Ureter (tissue), 1 donor: ENCODE measurements at regions not wholly inside any gene's neighbourhood (a gene's known extent, or its start where the extent isn't known, plus 50 kb on each side); places are given as distances from the start of the nearest gene placed in this dataset.

Source experiments
- DNase-seq: peaks from one replicate; pipeline ENCODE4 v3.0.0-alpha.2; 2020; ENCODE audit warnings: low spot score
- donor health status: DM: yes; HTN: yes; CAD: no.

DNA sequence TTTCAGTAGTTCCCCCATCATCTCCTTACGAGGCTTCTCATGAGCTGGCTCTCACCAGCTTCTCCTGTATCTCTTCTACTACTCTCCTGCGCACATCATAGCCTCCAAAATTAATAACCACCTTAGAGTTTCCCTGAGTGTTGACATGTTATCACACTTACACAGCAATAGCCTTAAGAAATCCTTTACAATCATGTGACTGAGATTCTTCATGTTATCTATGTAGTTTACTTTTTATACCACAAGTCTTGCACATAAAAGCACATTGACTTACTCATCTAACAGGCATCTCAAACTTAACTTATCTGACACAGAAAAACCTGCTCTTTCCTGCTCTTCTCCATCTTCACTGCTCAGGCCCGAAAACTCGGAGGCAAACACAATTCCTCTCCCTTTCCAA, 103.7 kb upstream of the TAB2 start:
- DNase-seq: no peak

DNA sequence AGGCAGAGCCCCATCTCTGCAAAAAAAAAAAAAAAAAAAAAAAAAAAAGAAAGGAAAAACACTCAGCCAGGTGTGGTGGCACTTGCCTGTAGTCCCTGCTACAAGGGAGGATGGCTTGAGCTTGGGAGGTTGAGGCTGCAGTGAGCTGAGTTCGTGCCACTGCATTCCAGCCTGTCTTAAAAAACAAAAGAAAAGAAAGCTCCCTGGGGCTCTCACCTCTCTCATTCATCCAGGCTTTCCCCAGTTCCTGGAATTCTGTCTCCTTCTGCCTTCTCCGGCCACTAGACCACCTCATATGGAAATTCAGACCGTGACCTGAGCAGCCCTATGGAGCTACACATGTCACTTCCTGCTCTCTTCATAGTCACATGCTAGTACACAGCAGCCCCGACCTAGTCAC, 101.1 kb upstream of the TAB2 start:
- no peak for DNase-seq

DNA sequence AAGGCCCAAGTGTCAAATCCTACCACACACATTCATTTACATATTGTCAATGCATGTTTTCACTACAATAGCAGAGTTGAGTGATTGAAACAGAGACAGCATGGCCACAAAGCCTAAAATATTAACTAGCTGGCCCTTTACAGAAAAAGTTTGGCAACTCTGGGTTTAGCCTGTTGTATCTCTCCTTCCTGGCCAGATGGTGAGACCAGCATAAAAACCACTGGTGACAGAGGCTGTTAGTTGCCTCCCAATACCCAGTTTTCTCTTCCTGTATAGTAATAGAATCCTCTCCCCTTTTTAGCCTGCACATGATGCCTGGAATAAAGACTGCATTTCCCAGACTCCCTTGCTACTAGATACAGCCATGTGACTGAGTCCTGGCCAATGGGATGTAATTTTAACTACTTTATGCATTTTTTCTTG, 100.0 kb upstream of the TAB2 start:
- DNase-seq: no peak

DNA sequence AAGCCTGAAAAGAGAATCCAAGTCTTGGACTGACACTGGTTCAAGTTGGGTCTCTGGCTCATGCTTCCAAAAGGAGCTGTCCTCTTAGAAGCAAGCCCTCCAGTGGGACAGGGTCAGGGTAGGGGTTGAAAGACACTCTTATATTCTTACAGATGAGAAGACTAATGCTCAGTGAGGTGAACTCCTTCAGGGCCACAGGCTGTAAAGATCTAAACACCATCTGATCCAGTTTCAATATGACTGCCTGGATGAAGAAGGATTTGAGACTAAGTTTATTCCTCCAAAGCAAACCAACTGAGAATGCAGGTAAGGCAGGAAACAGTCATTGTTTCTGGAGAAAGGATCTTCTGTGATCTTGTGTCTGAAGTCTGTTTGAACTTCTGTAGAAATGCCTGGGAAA, 99.0 kb upstream of the TAB2 start:
- DNase-seq: no peak

DNA sequence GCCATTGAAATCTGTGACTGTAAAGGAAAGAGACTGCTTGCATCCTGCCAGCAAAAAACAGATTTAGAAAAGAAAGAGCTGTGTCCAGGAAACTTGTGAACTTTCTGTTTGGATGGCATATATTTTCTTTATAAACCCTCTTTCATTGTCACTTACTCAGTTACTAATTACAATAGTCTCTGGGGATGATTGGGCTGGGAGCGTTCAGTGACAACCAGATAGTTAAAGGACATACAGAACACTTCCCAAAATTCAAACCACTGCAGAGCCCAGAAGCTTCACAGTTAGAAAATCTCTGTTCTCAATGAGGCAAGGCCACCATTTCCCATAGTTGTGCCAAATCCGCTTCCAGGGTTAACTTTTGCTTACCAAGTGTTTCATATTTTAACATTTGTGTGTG, 98.6 kb upstream of the TAB2 start:
- DNase-seq: no peak

DNA sequence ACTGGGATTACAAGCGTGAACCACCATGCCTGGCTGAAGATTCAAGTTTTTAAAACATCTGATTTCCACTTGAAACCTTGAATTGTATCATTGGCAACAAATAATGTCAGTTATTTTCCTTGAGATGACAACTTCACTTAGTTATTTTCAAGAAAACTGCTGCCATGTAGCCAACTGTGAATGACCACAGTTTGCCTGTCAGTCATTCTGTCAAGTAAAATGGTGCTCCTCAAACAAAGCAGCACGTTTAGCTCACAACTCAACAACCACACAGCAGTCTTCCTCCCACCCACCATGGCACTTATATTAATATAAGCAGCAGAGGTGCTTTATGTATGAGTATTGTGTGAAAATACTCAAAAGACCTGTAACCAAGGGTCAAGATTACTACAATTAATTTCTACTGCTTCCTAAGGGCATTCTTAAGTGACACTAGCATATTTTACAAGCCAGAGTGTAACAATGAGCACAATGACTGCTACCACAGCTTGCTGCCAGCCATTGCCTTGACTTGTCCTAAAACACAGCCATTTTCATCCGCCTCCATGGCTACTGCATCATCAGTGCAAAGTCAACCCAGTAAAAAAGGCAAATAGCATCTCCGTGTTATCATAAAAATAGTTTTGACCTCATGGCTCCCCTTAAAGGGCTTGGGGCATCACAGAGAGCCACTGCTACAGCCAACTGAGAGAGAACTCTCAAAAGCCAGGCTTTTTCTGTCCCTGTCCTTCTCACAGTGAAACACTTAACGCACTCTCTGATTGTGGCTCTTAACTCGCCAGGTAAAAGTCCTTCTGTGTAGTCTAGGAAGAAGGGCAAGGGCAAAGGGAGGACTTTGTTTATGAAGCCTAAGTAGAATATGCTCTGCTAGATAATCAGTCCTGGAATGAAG, 96.4 kb upstream of the TAB2 start:
- DNase-seq: no peak

DNA sequence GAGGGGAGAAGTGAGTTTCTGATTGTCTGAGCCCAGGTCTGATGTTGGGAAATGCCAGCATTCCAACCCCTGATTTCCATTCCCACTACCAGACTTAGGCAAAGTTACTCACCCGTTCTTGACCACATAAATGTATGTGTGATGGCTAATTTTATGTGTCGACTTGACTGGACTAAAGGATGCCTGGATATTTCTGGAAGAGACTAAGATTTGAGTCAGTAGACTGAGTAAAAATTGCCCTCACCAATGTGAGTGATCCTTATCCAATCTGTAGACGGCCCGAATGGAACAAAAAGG, 95.8 kb upstream of the TAB2 start:
- no peak for DNase-seq

DNA sequence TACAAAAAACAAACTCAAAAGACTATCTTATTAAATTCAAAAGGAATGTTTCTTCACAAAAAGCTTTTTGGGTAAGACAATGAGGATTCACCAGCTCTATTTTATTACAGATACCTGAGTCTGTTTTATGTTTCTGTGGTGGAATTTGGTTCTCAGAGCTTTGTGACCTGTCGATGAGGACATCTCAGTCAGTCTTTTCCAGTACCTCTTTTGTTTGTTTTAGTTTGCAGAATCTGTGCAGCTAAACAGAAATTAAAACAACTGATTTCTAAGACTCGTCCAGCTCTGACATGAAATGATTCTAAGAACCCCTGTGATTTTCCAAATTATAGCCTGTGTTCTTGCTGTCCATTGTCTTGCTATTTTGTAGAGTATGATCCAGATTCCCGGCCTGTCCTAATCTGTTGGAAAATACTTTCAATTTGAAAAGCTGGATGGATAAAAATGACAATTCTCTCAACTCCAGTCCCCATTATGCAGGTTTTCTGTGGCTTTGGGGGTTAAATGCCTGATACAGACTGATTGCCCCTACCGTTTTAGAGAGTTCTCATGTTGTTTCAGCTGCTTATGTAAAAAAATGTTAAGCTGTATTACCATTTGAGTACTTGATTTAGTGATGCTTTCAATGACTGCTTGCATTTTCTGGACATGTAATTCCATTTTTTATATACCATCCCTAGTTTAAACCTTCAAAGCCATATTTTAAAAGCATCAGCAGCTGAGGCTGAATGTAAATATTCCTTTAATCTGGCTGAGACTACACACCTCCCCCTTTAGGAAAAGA, 94.2 kb upstream of the TAB2 start:
- DNase-seq: no peak

DNA sequence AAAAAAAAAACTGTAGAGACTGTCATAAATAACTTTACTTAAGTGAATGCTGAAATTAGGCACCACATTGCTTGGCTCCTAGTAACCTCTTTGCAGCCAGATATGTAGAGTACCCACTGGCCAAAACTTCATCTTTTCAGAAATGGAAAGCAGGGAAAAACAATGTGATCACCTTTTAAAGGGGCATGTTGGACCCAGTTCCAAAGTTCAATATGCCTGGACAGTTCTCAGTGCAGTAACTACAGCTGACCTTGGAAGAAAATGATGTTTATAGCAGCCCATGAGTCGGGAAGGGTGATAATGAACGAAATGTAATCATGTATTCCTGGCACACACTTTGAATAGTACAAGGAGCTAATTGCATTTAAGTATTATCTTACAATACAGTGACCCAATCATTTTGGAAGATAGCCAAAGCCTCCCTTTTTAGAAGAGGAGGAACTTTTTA, 93.6 kb upstream of the TAB2 start:
- DNase-seq: no peak

DNA sequence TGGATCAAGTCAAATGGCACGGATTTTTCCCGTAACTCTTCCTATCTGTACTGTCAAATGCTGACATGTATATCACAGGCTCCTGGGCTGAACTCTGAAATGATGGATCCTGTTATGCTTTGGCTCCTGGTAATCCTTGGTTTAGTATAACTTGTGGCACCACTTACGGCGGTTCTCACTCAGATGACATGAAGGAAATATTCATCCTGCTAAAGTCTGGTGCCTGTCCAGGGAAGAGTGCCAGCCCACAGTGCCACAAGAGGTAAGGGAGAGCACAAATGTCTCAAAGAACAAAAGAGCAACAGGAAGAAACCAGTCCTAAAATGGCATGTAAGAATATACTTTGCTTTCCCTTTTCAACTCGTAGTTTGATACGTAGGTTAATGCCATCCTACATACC, 93.1 kb upstream of the TAB2 start:
- no peak for DNase-seq

DNA sequence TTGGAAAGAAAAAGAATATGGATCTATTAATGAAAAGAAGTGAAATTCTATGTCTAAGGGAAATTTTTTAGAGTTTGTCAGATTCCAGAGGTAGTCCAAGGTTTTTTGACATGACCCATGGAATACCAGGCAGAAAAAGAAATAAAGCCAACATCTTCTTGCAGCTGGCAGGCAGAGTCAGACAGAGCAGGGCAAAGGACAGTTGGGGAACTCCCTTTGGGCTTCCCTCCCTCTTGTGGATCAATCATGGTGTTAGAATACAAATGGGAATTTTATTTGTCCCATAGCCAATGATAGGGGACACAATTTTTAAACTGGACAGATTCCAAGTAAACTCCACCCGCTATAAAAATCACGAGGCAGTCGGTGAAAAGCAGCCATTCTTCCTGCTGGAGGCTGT, 92.1 kb upstream of the TAB2 start:
- no peak for DNase-seq

DNA sequence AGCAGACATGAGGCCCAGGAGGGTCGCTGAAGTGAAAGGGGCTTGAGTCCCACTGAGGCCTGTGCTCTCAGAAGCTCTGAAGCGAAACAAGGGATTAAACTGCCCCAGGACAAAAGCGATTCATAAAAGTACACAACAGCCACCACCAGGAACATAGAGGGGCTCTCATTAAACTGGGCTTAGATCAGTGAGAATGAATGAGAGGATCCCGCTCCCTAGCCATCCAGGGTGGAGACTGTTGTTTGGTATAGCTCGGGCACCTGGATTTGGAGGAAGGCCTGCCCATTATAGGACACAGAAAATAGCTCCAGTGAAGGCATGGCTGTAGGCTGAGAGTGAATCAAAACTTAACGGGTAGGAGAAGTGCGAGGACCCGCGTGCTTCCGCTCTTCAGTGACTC, 91.6 kb upstream of the TAB2 start:
- DNase-seq: no peak

DNA sequence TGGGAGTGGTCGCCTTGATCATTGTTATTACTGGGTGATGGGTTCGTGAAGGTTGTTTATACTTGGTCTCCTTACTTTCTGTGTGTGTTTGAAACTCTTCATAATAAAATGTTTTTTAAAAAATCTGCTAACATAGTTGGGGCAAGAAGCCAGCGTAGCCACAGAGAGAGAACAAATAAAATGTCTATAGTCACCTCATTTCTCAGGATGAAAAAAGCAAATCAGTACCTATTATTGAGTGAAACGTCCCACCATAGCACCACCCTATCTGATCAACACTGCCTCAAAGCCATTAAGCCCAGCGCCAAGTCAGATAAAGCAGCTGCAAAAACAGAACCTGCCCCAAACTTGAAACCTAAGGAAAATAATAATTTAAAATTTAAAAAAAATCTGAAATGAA, 89.7 kb upstream of the TAB2 start:
- no peak for DNase-seq

DNA sequence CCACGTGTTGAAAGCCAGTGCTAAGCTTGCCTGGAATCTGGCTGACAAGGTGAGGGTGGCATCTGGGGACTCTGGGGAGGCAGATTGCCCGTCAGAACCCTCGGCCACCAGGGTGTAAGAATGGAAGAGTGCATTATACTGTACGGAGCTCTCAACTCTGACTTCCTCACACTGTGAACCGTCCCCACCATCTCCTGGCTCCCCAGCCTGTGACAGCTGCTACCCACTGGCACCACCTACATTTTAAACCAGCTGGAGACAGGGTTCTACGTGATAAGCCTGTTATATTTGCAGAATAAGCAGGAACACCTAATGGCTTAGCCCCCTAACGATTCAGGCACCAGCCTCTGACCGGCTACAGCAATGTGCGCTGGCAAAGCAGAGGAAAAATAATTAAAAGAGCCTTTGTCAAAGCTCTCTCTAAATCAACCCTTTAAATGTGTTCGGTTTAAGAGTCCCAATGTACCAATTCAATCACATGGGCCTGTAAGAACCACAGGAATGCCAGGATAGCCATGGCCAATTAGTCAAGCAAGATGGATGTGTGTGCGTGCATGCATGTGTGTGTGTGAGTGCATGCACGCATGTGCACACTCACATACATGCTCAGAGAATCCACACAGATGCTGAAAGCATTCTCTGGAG, 89.1 kb upstream of the TAB2 start:
- DNase-seq: no peak

DNA sequence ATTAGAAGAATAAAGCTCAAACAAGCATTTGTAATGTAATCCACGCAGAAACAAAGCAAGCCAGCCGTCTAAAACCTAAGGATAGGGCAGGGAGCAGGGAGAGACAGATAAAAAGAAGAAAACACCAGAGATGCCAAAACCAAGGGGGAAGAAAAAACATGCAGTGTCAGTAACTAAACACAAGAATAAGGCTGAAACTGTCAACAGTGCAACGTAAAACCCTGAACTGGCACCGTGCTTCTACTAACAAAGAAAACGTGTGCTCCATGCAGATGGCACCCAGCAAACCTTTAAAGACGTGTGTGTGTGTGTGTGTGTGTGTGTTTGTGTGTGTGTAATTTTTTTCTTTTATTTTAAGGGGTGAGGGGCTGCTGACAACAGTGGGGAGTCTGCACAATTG, 88.4 kb upstream of the TAB2 start:
- no peak for DNase-seq

DNA sequence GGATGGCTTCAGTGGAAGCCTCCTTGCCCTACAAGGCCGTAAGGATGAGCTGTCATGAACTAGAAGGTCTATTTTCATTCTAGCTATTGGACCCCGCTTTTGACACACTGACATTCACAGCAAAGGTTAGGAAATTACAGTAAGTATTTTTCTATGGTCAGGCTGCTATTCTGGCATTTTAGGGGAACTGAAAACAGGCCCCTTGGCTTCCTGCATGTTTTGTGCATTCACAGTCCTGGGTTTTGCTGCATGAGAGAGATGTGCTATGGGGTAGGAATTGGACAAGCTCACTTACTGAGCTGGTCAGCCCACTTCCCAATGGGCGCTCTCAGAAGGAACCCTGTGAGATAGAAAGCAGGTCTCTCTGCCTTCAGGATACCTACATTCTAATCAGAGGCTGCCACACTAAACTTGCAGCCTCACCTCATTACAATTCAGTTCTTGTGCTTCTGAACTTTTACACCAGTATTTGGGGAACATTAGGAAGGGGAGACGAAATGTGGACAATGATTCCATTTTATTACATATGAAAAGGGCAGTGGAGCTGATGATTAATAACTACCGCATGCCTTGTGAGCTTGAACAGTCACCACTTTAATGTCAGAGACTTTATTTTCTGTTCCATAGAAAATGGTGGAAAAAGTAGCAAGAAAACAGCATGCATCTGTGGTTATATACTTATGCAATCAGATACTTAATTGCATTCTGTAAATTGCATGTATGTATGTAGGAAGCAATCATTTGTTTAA, 86.6 kb upstream of the TAB2 start:
- DNase-seq: no peak

DNA sequence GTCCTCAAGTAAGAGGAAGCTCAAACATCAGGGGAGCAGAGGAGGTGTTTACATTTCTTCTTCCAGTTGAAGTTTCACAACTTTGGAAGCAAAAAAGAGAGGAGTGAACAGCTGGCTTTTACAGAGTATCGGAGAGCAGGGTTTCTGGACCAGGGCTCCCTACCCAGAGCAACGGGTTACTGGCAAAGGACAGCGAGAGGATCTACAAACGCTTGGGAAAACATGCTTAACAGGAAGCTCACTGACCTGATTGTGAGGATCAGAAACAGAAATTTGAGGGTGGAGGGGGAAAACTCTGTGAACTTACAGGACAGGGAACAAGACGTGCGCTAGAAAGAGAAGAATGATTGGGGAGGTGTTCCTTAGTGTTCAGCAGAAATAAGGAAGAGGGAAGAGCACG, 85.7 kb upstream of the TAB2 start:
- DNase-seq: no peak

DNA sequence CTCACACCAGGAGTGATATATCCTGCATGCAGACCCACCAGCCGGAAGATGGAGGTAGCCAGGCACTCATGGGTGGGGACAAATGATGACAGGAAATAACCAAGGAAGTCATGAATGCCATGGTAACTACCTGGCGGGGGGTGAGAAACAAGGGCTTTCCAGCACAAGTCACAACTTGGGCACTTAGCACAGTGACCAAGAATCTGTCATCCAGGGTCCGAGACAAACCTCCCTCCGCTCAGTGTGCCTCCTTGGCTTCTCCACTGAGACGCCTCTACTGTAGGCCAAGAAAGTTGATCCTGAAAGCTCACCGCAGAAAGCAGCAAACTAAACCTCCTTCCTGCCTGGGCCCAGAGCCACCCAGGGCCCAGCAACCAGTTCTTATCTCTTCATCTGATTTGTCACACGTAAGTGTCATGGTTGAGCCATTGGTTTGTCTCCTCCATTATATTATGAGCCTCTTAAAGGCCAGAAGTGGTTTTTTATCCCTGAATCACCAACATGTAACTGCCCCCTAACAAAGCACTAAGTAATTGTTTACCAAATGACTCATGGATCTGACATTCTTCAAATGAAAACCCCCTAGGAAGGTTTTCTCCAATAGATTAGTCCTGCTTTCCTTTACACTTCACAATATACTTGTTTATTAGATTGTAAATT, 84.3 kb upstream of the TAB2 start:
- DNase-seq: no peak

DNA sequence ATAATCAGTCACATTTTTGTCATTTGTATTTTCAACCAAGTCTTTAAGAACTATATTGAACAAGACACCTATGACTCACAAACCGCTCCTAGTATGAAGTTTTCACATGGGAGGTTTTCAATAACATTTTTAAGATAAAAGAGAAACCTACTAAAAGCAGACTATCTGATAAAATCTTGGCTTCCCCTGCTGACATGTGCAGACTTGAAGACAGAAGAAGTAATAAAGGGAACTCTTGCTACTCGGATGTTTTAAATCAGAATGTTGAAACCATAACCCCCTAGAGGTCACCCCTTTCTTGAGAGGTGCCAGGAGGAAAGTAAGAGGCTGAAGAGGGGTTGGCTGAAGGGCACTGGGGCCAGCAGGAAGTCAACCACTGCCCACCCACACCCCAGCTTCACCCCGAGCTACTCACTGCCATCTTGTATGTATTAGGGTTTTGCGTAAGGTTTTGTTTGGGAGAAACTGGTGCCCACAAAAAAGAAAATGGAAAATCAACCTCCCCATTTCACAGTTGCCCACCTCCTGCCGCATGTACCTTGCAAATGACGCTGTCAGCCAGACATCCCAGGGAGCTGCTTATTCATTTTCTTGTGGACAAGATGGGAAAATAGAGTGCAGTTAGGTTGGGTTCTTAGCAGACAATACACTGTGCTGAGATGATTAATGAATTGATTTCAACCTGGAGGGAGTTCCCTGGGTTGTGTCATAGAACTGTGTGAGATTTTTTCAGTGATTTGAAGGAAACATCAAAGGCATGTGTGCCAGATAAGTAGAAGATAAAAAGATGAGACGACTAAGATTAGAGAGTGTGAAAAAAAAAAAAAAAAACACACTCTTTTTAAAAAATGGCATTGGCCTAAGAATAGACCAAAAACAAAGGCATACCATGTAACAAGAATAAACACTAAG, 83.2 kb upstream of the TAB2 start:
- no peak for DNase-seq

DNA sequence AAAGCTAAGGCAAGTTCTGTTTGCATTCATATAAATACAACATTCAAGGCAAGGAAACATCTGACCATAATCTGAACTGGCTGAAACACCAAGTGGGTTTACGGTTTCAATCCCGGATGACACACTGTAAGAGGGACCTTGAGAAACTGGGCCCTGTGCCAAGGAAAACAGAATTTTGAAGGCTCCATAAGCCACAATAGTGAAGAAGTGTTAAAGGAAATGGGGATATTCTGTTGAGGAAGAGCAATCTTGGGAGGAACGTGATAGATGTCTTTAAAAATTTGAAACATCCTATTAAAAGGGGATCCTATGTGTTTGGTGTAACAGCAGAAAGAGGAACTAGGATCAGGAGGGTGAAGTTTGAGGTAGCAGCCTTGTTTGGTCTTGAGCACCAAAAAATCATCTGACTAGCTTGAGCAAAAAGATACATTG, 82.4 kb upstream of the TAB2 start:
- no peak for DNase-seq

DNA sequence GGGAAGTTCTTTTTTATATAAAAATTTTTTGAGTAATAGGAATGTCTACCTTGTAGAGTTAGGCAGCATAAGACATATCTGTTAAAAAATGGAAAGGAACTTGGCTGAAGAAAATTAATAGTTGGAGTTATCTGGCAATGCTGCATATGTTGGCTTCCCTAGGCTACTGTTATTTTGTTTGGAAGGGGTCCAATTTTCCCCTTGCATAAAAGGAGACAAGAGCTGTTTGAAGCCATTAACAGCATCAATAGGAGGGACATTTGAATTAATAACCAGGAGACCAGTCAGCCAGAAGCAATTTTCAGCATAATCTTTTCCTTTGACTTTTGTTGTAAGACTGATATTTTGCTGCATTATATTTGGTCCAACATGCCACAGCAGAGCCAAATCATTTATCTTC, 80.9 kb upstream of the TAB2 start:
- DNase-seq: no peak
